ENCODE measurements at regions not wholly inside any gene's neighbourhood (a gene's known extent, or its start where the extent isn't known, plus 50 kb on each side); places are given as distances from the start of the nearest gene placed in this dataset.
A peak's percentile ranks its signal among the peaks of the same experiment; 100 is the strongest.

DNA sequence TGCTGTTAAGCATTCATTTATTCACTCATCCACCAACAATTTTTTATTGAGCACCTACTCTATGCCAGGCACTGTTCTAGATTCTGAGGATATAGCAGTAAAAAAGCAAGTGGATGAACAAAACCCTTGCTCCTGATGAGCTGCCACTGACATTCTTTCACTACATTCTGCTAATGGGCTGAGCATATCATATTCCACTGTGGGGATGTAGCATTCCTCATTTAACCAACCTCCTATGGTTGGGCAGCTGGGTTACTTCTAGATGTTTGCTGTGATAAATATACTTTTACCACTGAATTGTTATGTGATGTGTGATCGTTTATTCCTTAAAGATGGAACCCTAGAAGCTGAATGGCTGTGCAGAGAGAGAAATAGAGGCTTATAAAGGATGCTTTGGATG, 176.9 kb downstream of the MN1 start:
- Histone ChIP-seq H3K4me3 (no peak overlapping the region), H3K4me1 (peaks cover 0 to 12% (median 0%) of the 10 kb centered on the region in 10 experiments; a peak in 4 of 20 replicates), H3K27ac (no peak overlapping the region), H3K9ac (no peak overlapping the region), H3K9me3 (replicated peaks in 1 of 11) (no peaks in the 10 kb centered on the region), H3K4me2 (no peak overlapping the region), H4K20me1 (no peaks in the 10 kb centered on the region), H3K27me3 (no peaks in the 10 kb centered on the region), H3K36me3 (no peaks in the 10 kb centered on the region)
- no peak for TF ChIP-seq Cebpa-rat (IDR thresholded peaks at IDR 0.05)

DNA sequence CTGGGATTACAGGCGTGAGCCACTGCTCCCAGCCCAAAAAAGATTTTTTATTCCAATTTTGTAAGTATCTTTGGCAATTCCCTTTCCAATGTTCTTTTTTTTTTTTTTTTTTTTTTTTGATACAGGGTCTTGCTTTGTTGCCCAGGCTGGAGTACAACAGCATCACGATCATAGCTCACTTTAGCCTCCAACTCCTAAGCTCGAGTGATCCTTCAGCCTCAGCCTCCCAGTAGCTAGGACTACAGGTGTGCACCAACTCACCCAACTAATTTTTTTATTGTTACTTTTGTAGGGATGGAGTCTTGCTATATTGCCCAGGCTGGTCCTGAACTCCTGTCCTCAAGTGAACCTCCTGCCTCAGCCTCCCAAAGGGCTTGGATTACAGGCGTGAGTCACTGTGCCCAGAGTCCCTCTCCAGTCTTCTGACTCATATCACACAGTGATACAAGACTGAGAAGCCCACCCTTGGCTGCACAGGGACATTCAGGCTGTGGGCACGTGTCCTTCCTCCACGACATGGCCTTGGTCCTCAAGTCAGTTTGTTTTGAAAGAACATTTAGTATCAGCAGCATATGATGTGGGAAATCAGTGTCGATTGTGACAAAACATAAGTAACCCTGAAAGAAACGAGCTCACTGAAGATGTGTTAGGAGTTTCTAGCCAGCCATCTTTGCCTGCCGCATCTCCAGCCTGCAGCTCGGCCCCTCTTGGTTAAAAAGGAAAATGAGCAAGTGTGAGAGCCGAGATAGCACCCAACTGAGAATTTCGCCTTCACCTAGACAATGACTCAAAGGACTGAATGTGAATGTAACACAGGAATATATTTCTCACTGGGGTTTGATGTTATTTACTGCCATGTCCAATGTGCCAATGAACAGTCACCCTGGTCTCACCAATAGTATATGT, 175.5 kb downstream of the MN1 start:
- H3K27ac ChIP-seq, result no peak overlapping the region
- TF ChIP-seq Cebpa-rat (IDR thresholded peaks at IDR 0.05), result no peak

DNA sequence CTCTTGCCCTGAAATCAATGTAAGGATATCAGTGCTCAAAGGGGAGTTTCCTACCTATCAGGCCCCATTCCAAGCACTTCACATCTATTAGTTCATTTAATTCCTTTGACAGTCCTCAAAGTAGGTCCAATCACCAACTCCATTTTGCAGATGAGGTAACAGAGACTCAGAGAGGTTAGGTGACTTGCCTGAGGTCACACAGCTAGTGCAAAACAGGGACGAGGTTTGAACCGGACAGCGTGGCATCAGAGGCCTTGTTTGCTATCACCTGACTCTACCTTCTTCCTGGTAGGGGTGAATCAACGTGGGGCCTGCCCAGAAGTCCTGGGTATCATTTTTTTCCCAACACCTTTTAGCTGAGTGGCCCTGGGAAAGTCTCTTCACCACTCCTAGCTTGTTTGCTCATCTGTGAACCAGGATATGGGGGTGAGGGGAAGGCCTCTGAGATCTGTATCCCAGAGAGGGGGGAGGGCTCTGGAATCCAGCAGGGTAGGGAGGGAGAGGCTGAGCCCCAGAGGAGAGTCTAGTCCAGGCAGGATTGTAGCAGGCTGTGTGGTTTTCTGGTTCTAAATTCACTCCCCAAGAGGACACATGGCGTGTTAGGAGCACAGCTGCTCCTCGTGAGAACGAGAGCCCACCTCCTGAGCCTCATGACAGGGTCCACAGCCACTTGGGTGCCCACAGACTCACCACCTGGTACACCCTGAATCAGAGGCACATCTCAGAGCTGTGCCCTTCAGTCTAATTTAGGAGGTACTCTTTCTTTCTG, 174.7 kb downstream of the MN1 start:
- H3K9me3 ChIP-seq (replicated peaks in 1 of 11), result no peaks in the 10 kb centered on the region

More for the DNA sequence above, 175.5 kb downstream of the MN1 start:
- no peak overlapping the region for H3K4me2 ChIP-seq
- H3K36me3 ChIP-seq, result no peaks in the 10 kb centered on the region
- no peak overlapping the region for H3K4me3 ChIP-seq
- no peak overlapping the region for H3K9ac ChIP-seq
- H3K9me3 ChIP-seq (replicated peaks in 1 of 11), result no peaks in the 10 kb centered on the region
- no peaks in the 10 kb centered on the region for H3K27me3 ChIP-seq
- no peaks in the 10 kb centered on the region; a peak in 1 of 22 replicates for H4K20me1 ChIP-seq
- peaks cover 0 to 18% (median 4%) of the 10 kb centered on the region in 10 experiments; a peak in 7 of 20 replicates for H3K4me1 ChIP-seq

DNA sequence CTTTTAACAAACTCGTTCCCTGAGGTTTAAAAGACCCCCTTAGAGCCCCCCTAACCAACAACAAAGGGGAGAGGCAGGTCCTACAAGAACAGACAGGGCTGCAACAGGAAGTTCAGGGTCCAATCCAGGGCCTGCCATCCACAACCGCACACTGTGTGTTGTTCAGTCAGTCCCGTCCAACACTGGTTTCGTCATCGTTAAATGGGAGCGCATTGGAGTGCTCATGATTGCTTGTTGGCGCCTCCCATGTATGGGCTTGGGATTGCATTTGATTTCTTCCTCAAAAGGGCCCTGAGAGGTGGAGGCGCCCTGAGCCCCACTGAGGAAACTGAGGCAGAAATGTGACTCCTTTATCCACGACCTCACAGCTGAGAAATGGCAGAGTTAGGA, 174.1 kb downstream of the MN1 start:
- H3K4me3 ChIP-seq, result no peak overlapping the region
- TF ChIP-seq Cebpa-rat (IDR thresholded peaks at IDR 0.05), result no peak
- H3K4me2 ChIP-seq, result peak overlapping the region in 2 of 11 experiments; percentile 3 to 24; a peak in 3 of 22 replicates
- H3K9me3 ChIP-seq (replicated peaks in 1 of 11), result no peaks in the 10 kb centered on the region
- H3K4me1 ChIP-seq, result peaks cover 0 to 21% (median 5%) of the 10 kb centered on the region in 10 experiments; a peak in 7 of 20 replicates
- no peaks in the 10 kb centered on the region for H3K36me3 ChIP-seq
- H3K27ac ChIP-seq, result no peak overlapping the region
- no peaks in the 10 kb centered on the region; a peak in 1 of 22 replicates for H4K20me1 ChIP-seq
- no peak overlapping the region for H3K9ac ChIP-seq
- no peaks in the 10 kb centered on the region for H3K27me3 ChIP-seq

More for the DNA sequence above, 174.7 kb downstream of the MN1 start:
- Histone ChIP-seq H3K4me2 (peak overlapping the region in 2 of 11 experiments; percentile 3 to 24; a peak in 3 of 22 replicates), H3K36me3 (no peaks in the 10 kb centered on the region), H3K9ac (no peak overlapping the region; a peak in 1 of 22 replicates), H4K20me1 (no peaks in the 10 kb centered on the region; a peak in 1 of 22 replicates), H3K4me1 (peaks cover 0 to 21% (median 5%) of the 10 kb centered on the region in 10 experiments; a peak in 7 of 20 replicates), H3K4me3 (no peak overlapping the region), H3K27me3 (no peaks in the 10 kb centered on the region), H3K27ac (no peak overlapping the region)
- no peak for TF ChIP-seq Cebpa-rat (IDR thresholded peaks at IDR 0.05)

DNA sequence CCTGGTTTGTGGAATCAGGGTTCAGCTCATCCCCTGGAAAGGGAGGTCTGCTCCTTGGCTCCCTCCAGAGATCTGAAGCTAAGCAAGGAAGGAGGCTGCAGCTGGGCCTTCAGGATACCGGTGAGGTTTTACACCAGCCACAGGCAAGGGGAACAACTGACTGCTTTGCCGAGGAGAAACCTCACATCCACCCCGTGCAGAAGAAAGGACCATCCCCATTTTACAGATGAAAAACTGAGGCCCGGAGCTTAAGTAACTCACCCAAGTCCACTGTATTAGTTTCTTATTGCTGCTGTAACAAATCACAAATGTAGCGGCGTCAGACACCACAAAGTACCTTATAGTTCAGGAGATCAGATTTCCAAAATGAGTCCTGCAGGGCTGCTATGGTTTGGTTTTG, 173.7 kb downstream of the MN1 start:
- Histone ChIP-seq H3K27ac (no peak overlapping the region), H3K9ac (no peak overlapping the region), H3K4me3 (no peak overlapping the region), H4K20me1 (no peaks in the 10 kb centered on the region; a peak in 1 of 22 replicates), H3K4me2 (no peak overlapping the region), H3K36me3 (no peaks in the 10 kb centered on the region), H3K4me1 (peaks cover 0 to 21% (median 5%) of the 10 kb centered on the region in 10 experiments; a peak in 7 of 20 replicates), H3K9me3 (replicated peaks in 1 of 11) (no peaks in the 10 kb centered on the region), H3K27me3 (no peaks in the 10 kb centered on the region)
- TF ChIP-seq Cebpa-rat (IDR thresholded peaks at IDR 0.05), result no peak

DNA sequence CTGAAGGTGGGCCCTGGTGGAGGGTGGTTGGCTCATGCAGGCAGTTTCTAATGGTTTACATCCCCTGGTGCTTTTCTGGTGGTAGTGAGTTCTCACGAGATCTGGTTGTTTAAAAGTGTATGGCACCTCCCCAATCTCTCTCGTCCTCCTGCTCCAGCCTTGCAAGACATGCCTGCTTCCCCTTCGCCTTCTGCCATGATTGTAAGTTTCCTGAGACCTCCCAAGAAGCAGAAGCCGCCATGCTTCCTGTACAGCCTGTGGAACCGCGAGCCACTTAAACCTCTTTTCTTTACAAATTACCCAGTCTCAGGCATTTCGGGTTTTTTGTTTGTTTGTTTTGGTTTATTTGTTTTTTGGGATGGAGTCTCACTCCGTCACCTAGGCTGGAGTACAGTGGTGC, 173.2 kb downstream of the MN1 start:
- no peak for TF ChIP-seq Cebpa-rat (IDR thresholded peaks at IDR 0.05)
- no peak overlapping the region for H3K27ac ChIP-seq
- no peak overlapping the region for H3K4me3 ChIP-seq
- no peaks in the 10 kb centered on the region for H3K27me3 ChIP-seq
- H3K9me3 ChIP-seq (replicated peaks in 1 of 11), result no peaks in the 10 kb centered on the region
- H3K9ac ChIP-seq, result no peak overlapping the region
- H4K20me1 ChIP-seq, result no peaks in the 10 kb centered on the region; a peak in 1 of 22 replicates
- H3K4me1 ChIP-seq, result peaks cover 0 to 21% (median 5%) of the 10 kb centered on the region in 10 experiments; a peak in 7 of 20 replicates
- no peaks in the 10 kb centered on the region for H3K36me3 ChIP-seq
- no peak overlapping the region for H3K4me2 ChIP-seq

DNA sequence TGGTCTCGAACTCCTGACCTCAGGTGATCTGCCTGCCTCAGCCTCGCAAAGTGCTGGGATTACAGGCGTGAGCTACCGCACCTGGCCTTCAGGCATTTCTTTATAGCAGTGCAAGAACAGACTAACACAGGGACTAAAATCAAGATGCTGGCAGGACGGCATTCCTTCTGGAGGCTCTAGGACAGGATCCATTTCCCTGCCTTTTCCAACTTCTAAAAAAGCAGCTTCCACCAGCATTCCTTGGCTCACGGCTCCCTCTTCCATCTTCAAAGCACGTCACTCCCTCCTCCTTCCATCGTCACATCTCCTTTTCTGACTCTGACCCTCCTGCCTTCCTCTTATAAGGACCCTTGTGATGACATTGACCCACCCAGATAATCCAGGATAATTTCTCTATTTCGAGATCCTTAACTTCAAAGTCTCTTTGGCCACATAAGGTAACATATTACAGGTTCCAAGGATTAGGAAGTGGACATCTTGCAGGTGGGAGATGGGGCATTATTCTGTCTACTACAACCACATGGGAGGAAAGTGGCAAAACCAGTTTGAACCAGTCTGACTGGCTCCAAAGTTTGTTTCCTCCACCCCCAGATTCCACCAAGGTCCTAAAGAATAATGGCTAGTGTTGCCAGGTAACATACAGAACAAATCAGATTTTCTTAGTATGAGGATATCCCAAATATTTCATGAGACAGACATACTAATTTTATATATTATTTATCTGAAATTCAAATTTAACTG, 172.5 kb downstream of the MN1 start:
- no peaks in the 10 kb centered on the region; a peak in 1 of 22 replicates for H4K20me1 ChIP-seq
- H3K9ac ChIP-seq, result no peak overlapping the region
- H3K27ac ChIP-seq, result no peak overlapping the region
- no peaks in the 10 kb centered on the region for H3K9me3 ChIP-seq (replicated peaks in 1 of 11)
- peaks cover 0 to 21% (median 5%) of the 10 kb centered on the region in 10 experiments; a peak in 7 of 20 replicates for H3K4me1 ChIP-seq
- no peak overlapping the region for H3K4me2 ChIP-seq
- H3K27me3 ChIP-seq, result no peaks in the 10 kb centered on the region
- H3K4me3 ChIP-seq, result no peak overlapping the region
- TF ChIP-seq Cebpa-rat (IDR thresholded peaks at IDR 0.05), result no peak
- no peaks in the 10 kb centered on the region for H3K36me3 ChIP-seq

DNA sequence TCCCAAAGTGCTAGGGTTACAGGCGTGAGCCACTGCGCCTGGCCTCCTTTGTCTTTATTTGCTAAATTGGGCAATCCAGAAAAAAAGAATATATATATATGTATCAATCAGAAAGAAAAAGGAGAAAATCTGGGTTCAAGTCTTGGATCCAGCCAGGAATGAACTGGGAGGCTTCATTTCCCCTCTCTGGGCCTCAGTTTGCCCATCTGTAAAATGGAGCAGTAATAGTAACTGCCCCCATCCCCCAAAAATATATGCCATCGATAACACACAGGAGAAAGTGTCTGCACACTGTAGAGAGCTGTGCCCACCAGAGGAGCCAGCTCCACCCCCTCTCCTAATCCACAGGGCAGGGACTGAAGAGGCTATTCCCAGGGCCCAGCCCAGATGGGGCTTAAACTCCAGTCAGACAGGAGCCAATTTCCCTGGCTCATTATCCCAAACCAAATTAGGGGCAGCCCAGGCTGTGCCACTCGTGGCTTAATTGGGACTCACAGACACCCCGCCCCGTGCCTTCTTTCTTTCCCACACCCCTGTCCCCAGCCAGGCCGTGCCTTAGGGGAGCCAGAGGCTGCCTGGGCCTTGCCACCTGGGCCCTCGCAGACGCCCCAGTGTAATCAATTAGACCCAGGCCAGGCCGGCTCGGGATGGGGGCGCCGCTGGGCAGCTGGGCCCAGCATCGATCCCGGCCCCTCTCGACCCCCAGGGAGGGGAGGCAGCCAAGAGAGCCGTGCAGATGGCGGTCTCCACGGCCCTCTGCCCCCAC, 171.5 kb downstream of the MN1 start:
- no peaks in the 10 kb centered on the region for H3K36me3 ChIP-seq
- H3K9ac ChIP-seq, result no peak overlapping the region
- H3K4me1 ChIP-seq, result peaks cover 0 to 21% (median 5%) of the 10 kb centered on the region in 10 experiments; a peak in 7 of 20 replicates
- H3K4me2 ChIP-seq, result peak overlapping the region in 1 of 11 experiments; percentile 28; a peak in 1 of 22 replicates
- H3K4me3 ChIP-seq, result no peak overlapping the region
- no peak for TF ChIP-seq Cebpa-rat (IDR thresholded peaks at IDR 0.05)
- no peaks in the 10 kb centered on the region; a peak in 1 of 22 replicates for H4K20me1 ChIP-seq
- no peaks in the 10 kb centered on the region for H3K27me3 ChIP-seq
- H3K27ac ChIP-seq, result no peak overlapping the region
- no peaks in the 10 kb centered on the region for H3K9me3 ChIP-seq (replicated peaks in 1 of 11)

Measured in BLaER1 treated with 17β-estradiol and CSF1 and Interleukin-3, amounts not matched to agents 10 nM and 100 nM (cell line).